ENCODE measurements at regions not wholly inside any gene's neighbourhood (a gene's known extent, or its start where the extent isn't known, plus 50 kb on each side); places are given as distances from the start of the nearest gene placed in this dataset.

DNA sequence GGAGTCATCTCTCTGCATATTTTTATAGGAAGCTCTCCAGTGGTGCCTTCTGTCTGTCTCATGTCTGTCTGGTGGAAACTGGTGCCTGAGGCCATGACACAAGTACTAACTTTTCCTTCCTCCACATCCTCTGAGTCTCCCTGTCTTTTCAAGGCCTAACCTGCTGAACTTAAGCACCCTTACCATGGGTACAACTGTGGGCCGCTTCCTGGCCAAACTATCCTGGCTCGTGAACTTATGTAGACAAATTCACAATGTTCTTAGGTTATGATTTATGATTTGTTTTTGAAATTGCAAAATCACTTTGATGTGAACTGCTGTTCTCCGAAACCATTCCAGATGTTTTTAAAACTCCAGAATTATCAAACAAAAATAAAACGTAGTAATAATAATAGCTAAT is 804.5 kb upstream of the POU3F3 start:
- TF ChIP-seq CSDC2 (CRISPR knock-in tag; IDR thresholded peaks at IDR 0.05) (no peak), ZFP30 (CRISPR knock-in tag; IDR thresholded peaks at IDR 0.05) (no peak), TSHZ2 (CRISPR knock-in tag; IDR thresholded peaks at IDR 0.05) (no peak), PATZ1 (CRISPR knock-in tag; IDR thresholded peaks at IDR 0.05; ENCODE audit: borderline replicate concordance) (no peak), ZFP3 (CRISPR knock-in tag; IDR thresholded peaks at IDR 0.05) (no peak), PPARA (CRISPR knock-in tag; IDR thresholded peaks at IDR 0.05; ENCODE audit: borderline replicate concordance) (no peak), ARNTL (CRISPR knock-in tag; IDR thresholded peaks at IDR 0.05; ENCODE audit: borderline replicate concordance, low read depth) (no peak), ISL1 (CRISPR knock-in tag; IDR thresholded peaks at IDR 0.05) (no peak), TOX (CRISPR knock-in tag; IDR thresholded peaks at IDR 0.05; ENCODE audit: borderline replicate concordance) (no peak)

All from SK-N-SH treated with all-trans-retinoic acid at 6 μM for 48 hours (cell line).